Suppressor macrophage (primary cell): ENCODE measurements at regions not wholly inside any gene's neighbourhood (a gene's known extent, or its start where the extent isn't known, plus 50 kb on each side); places are given as distances from the start of the nearest gene placed in this dataset.
"Not testable (repeated sequence)": the region's sequence is repeated elsewhere in the genome, so short reads cannot be mapped to it uniquely, and the experiment has no call there.

Experiments used
- DNase-seq, 4 experiments: peaks; one replicate each; pipeline ENCODE4 v3.0.0-alpha.2; 2020 to 2022

DNA sequence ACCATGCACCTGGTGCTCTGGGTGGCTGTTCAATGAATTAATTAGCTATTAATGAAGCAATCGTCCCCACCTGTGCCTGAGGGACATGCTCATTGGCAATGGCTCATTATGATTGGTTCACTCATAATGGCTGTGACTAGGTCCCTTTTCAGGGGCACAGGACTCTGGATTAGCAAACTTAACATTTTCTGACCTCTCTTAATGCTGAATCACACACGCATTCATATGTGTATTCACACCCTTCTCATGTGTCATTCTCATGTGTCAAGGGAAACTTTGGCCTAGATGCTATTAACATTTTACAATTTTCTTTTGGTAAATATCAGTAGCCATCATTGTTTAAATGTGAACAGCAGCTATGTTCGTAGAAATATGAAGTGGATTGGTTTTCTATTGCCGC, 98.9 kb upstream of the PMAIP1 start:
- DNase-seq: no peak

DNA sequence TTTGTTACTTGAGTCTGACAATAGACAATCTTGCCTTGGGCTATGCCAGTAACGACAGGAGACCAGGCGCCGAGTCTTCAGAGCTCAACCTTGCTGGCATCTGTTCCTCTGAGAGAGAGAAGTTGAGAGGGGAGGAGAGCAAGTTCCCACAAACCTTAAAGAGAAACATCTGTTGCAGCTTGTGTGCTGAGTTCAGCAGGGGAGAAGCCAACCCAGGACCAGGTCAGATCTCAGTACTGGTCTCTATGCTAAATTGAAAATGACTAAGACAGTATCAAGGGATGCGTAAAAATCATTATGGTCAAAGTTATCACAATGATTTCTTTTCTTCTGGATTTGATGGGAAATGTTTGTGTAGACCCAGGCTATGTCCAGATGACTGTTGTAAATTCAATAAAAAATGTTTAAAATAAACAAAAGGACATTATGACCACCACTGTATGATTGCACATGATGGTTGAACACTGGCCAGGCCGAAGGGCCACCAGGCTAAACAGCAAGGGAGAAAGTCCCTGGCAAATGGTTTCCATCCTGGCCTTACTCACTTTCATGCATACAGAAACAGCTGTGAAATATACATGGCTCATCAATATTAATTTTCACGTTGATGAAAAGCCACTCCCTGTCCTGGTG, 100.3 kb upstream of the PMAIP1 start:
- DNase-seq: no peak

- DNase-seq: no peak
Observed at GRCh38 chr18:59795882-59796281, 98.7 kb upstream of the CCBE1 start.

DNA sequence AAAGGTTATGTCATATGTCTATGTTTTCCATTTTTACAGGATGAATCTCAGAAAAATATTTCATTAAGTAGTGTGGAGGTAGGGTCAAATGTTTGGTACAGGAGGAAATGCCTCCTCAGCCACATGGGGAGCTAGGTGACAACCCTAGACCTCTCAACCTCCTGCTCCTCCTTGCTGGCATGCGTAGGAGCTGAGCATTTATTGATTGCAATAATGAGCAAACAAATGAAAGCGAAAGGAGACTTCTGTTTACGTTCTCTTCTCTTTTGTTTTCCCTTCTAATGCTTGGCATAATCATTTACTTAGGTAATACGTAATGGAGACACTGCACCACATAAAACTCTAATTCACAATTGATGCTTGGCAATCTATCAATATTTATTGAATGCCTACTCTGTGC, 95.1 kb upstream of the CCBE1 start:
- no peak for DNase-seq

DNA sequence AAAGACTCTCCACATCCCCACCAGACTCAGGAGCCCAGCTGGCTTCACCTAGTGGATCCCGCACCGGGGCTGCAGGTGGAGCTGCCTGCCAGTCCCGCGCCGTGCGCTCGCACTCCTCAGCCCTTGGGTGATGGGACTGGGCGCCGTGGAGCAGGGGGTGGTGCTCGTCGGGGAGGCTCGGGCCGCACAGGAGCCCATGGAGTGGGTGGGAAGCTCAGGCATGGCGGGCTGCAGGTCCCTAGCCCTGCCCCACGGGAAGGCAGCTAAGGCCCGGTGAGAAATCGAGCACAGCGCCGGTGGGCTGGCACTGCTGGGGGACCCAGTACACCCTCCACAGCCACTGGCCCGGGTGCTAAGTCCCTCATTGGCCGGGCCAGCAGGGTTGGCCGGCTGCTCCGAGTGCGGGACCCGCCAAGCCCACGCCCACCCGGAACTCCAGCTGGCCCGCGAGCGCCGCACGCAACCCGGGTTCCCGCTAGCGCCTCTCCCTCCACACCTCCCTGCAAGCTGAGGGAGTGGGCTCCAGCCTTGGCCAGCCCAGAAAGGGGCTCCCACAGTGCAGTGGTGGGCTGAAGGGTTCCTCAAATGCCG, 93.2 kb upstream of the CCBE1 start:
- not testable (repeated sequence) for DNase-seq

GRCh38 chr18:59788791-59789106, 91.5 kb upstream of the CCBE1 start:
- no peak for DNase-seq

- no peak for DNase-seq
Observed at GRCh38 chr18:59787998-59788790, 91.0 kb upstream of the CCBE1 start.

DNA sequence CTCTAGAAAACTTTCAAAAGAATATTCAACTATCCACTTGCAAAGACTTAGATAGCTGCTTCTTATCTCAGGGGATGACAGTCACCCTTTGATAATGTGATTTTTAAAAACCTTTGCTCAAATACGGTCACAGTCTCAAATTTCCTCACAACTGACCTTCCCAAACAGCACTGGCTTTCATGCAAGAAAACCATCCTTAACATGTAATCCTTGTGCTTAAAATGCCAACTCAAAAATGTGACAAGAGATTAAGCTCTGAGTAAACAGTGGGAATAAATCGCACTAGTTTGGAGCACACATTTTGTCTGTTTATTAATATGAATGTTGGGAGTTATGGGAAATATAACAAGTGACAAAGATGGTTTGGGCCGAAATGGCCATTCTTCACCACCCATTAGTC, 87.5 kb upstream of the CCBE1 start:
- DNase-seq: no peak

DNA sequence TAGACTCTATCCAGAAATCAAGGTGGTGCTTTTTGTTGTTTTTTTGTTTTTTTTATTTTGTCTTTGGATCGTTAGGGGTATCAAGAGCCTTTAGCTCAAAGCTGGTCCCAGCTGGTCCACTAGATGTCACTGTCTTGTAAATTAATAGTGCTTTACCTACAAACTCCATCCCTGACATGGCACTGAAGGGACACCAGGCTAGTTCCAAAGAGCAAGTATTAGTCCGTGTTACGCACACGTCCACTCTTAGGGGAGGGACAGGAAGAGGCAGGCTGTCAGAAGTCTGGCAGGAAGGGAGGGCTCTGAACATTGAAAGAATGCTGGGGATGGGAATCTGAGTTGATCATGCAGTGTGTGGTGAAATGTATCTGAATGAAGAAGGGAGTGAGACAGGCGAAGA, 85.9 kb upstream of the CCBE1 start:
- DNase-seq: peak; percentile 11 to 30 (median 22)

GRCh38 chr18:59779979-59780378, 82.8 kb upstream of the CCBE1 start:
- DNase-seq: no peak

- DNase-seq: no peak
Observed at GRCh38 chr18:59778434-59778833, 81.2 kb upstream of the CCBE1 start.

DNA sequence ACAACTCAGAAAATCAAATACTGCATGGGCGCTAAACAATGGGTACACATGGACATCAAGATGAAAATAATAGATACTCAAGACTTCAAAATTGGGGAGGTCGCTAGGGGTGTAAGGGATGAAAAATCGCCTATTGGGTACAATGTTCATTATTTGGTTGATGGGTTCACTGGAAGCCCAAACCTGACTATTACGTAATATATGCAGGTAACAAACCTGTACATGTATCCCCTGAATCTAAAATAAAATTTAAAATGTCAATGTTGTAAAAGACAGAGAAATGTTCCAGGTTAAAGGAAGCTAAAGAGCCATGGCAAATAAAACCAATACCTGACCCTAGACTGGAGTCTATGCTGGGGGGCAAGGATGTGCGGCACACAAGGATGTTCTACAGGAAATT, 80.4 kb upstream of the CCBE1 start:
- DNase-seq: no peak

GRCh38 chr18:59769129-59769865, 72.1 kb upstream of the CCBE1 start:
- DNase-seq: no peak

DNA sequence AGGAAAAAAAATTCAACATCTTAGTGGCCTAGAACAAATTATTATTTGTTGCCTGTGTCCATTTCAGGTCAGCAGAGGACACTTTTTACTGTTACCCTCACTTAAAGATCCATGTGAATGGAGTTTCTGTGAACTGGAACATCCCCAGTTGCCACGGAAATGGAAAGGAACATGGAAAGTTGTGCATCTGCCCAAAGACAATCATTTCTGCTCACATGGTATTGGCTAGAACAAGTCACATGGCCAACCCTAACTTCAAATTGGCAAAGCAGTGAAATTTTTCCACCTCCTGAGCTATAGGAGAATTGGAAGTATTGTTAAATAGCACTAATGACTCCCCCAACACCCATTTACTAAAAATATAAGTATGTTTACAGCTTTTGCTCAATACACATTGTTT, 71.2 kb upstream of the CCBE1 start:
- DNase-seq: no peak

GRCh38 chr18:59767732-59768131, 70.5 kb upstream of the CCBE1 start:
- no peak for DNase-seq

DNA sequence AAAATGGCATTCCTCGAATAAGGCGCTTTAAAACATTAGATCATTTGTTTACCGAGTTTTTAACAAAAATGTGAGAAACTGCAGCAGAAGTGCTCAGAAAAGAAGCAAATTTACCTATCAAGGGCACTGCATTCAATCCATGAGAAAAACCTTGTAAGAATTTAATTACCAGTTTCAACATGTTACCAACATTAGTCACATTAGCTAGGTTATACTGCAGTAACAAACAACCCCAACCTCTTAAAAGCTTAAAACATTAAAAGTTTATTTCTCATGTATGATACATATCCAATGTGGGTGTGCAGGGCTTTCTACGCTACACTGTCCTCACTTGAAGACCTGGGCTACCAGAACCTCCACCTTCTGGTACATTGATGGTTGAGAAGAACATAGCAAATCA, 68.1 kb upstream of the CCBE1 start:
- DNase-seq: no peak

GRCh38 chr18:59764281-59764680, 67.1 kb upstream of the CCBE1 start:
- no peak for DNase-seq

DNA sequence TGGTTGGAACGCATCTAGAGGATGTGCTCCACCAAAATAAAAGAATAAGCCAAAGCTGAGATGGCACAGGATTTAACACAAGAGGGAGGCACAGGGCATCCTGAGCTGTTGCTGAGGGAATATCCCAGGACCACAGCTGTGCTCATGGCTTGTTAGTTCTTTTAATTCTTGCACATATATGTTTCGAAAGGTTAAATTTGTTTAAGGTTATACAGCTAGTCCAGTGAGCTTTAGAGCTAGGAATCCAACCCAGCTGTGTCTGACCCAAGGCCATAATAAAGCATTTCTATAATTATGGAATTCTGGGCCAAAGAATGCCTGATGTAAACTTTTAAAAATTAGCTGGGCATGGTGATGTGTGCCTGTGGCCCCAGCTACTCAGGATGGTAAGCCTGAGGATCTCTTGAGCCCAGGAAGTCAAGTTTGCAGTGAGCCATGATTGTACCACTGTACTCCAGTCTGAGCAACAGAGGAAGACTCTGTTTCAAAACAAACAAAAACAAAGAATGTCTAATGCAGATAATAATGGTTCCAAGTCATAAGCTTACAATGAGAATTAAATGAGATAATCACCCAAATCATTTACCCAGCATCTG, 66.4 kb upstream of the CCBE1 start:
- no peak for DNase-seq

GRCh38 chr18:59760619-59761600, 63.7 kb upstream of the CCBE1 start:
- DNase-seq: no peak

DNA sequence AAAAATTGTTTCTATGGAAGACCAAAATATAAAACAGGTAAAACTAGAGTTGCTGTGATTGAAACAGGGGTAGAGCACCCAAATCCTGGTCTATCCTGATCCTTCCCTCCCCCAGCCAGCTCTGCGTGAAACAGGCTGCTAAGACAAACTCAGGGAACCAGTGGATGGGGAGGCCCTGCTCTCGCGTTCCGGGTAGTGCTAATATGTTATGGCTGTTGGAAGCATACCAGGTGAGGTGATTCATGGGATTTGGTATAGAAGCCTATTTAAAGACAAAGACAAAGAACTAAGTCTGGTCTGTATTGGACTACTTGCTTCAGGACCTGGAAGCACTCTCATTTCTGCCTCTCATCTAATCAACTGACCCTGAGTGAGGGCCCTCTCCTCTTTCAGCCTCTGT, 63.0 kb upstream of the CCBE1 start:
- DNase-seq: no peak

GRCh38 chr18:59758837-59759236, 61.6 kb upstream of the CCBE1 start:
- no peak for DNase-seq

GRCh38 chr18:59758106-59758505, 60.9 kb upstream of the CCBE1 start:
- no peak for DNase-seq
